Mesendoderm (in vitro differentiated cells): ENCODE measurements at regions not wholly inside any gene's neighbourhood (a gene's known extent, or its start where the extent isn't known, plus 50 kb on each side); places are given as distances from the start of the nearest gene placed in this dataset.
"Not testable (repeated sequence)": the region's sequence is repeated elsewhere in the genome, so short reads cannot be mapped to it uniquely, and the experiment has no call there.

Experiments used
- DNase-seq: peaks from one replicate; pipeline ENCODE4 v3.0.0; 2013
- H2AK5ac ChIP-seq: 2 replicates; pipeline ENCODE4 v1.6.1; 2013; ENCODE audit warnings: low read length, inconsistent platforms
- H2BK120ac ChIP-seq: 2 replicates; pipeline ENCODE4 v1.6.1; 2013; ENCODE audit warnings: low read depth, mild to moderate bottlenecking, low read length, moderate library complexity, mixed read lengths
- H2BK15ac ChIP-seq: replicated peaks from 2 replicates; pipeline ENCODE4 v1.6.1; 2013; ENCODE audit warnings: low read depth, mild to moderate bottlenecking, moderate library complexity
- H2BK5ac ChIP-seq: 2 replicates; pipeline ENCODE4 v1.6.1; 2013; ENCODE audit warnings: low read length, inconsistent platforms
- H3K18ac ChIP-seq: 2 replicates; pipeline ENCODE4 v1.6.1; 2013; ENCODE audit warnings: mild to moderate bottlenecking, low read length, mixed read lengths
- H3K23ac ChIP-seq: one replicate; pipeline ENCODE4 v1.6.1; 2013; ENCODE audit warnings: low read length
- H3K27ac ChIP-seq: 2 replicates; pipeline ENCODE4 v1.5.1; 2013; ENCODE audit warnings: low read depth, mild to moderate bottlenecking, inconsistent platforms, low read length, moderate library complexity
- H3K27me3 ChIP-seq: 2 replicates; pipeline ENCODE4 v1.6.1; 2013; ENCODE audit warnings: low read length, control low read depth, mild to moderate bottlenecking, inconsistent platforms; ENCODE audit not compliant: insufficient read depth, poor library complexity
- H3K36me3 ChIP-seq: 2 replicates; pipeline ENCODE4 v1.6.1; 2013; ENCODE audit warnings: low read length, inconsistent platforms; ENCODE audit not compliant: control insufficient read depth, insufficient read depth
- H3K4ac ChIP-seq: one replicate; pipeline ENCODE4 v1.6.1; 2013; ENCODE audit warnings: low read depth, mild to moderate bottlenecking, low read length, moderate library complexity
- H3K4me1 ChIP-seq: 2 replicates; pipeline ENCODE4 v1.6.1; 2013; ENCODE audit warnings: low read depth, low read length, inconsistent platforms; ENCODE audit not compliant: control insufficient read depth
- H3K4me2 ChIP-seq: 2 replicates; pipeline ENCODE4 v1.6.1; 2013; ENCODE audit warnings: low read length
- H3K4me3 ChIP-seq: 2 replicates; pipeline ENCODE4 v1.5.1; 2013; ENCODE audit warnings: mild to moderate bottlenecking, low read length
- H3K56ac ChIP-seq: one replicate; pipeline ENCODE4 v1.6.1; 2013; ENCODE audit warnings: low read length
- H3K79me1 ChIP-seq: 2 replicates; pipeline ENCODE4 v1.6.1; 2013; ENCODE audit warnings: low read length, inconsistent platforms
- H3K79me2 ChIP-seq: 2 replicates; pipeline ENCODE4 v1.6.1; 2013; ENCODE audit warnings: mild to moderate bottlenecking, low read length; ENCODE audit not compliant: control insufficient read depth, insufficient read depth
- H3K9ac ChIP-seq: 2 replicates; pipeline ENCODE4 v1.6.1; 2013; ENCODE audit warnings: low read length, inconsistent platforms
- H4K5ac ChIP-seq: one replicate; pipeline ENCODE4 v1.6.1; 2013; ENCODE audit warnings: low read length
- H4K8ac ChIP-seq: one replicate; pipeline ENCODE4 v1.6.1; 2013; ENCODE audit warnings: low read depth, mild to moderate bottlenecking, control low read depth, low read length, moderate library complexity
- WGBS: extraction: QIAGEN DNeasy Blood & Tissue Kit; methylation state at CpG from one replicate; pipeline ENCODE4 v1.1.7; 2013; ENCODE audit warnings: low lambda C conversion rate, missing lambda C conversion rate; ENCODE audit not compliant: insufficient coverage; ENCODE audit errors: extremely low coverage; 5-methylcytosine and 5-hydroxymethylcytosine counted together

DNA sequence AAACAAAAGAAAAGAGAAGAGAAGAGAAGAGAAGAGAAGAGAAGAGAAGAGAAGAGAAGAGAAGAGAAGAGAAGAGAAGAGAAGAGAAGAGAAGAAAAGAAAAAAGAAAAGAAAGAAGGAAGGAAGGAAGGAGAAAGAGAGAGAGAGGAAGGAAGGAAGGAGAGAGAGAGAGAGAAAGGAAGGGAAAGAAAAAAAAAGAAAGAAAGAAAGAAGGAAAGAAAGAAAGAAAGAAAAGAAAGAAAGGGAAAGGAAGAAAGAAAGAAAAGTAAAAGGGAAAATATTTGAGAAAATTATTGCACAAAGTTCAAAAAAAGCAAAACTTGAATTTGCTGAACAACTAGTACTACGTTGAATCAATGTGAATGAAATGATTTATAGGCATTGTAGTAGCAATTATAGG is 237.7 kb downstream of the RND3 start:
- WGBS = no CpG with 5 or more reads among the region's 1 CpG

GRCh38 chr2:150247481-150247880 is 240.0 kb downstream of the RND3 start:
- Histone ChIP-seq H2AK5ac (no peak overlapping the region), H3K4me2 (no peak overlapping the region), H3K4me1 (no peaks in the 10 kb centered on the region), H4K8ac (no peak overlapping the region), H2BK5ac (no peak overlapping the region), H4K5ac (no peak overlapping the region), H3K27me3 (no peaks in the 10 kb centered on the region), H3K27ac (no peak overlapping the region), H3K79me1 (no peaks in the 10 kb centered on the region), H3K56ac (no peak overlapping the region), H2BK120ac (no peak overlapping the region), H3K4ac (no peak overlapping the region), H3K9ac (no peak overlapping the region), H3K4me3 (no peak overlapping the region), H3K23ac (no peak overlapping the region), H3K18ac (no peak overlapping the region), H2BK15ac (no peak overlapping the region), H3K79me2 (no peaks in the 10 kb centered on the region), H3K36me3 (no peaks in the 10 kb centered on the region)
- WGBS = no CpG with 5 or more reads among the region's 1 CpG
- no peak for DNase-seq

More for the DNA sequence above, 237.7 kb downstream of the RND3 start:
- DNase-seq, H2BK120ac ChIP-seq, H3K4ac ChIP-seq, H2AK5ac ChIP-seq, H2BK5ac ChIP-seq, H3K23ac ChIP-seq, H3K79me2 ChIP-seq, H3K4me2 ChIP-seq, H3K36me3 ChIP-seq, H2BK15ac ChIP-seq, H3K18ac ChIP-seq, H3K27ac ChIP-seq, H3K4me1 ChIP-seq, H3K9ac ChIP-seq, H3K56ac ChIP-seq, H4K5ac ChIP-seq, H3K27me3 ChIP-seq, H3K79me1 ChIP-seq, H3K4me3 ChIP-seq, H4K8ac ChIP-seq: not testable (repeated sequence)

DNA sequence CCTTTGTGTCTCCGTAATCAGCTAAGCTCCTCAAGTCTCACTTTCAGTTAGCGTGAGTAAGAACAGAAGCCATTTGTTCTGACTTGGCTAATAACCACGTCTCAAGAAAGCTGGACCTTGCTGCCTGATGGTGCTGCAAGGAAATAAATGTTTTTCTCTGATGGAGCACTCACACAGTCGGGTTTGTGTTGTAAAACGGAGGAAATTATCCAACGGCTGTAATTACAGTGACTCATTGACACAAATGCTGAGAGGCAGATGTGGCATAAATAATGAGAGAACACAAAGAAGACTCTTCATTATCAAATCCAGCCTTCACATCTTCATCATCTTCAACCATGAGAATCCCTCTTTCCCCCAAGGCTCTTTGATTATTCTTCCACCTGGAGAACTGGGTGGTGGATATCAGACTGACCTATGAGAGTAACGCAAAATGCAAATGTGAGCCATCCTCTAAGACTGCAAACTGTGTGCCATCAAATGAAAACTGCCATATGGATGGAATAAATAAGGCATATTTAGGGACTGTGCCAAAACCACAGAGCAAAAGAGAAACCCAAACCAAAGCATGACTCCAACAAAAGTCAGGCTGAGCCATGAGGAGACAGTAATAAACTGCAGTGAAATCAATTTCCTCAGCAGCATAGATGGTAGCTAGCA is 252.6 kb downstream of the RND3 start:
- Histone ChIP-seq H3K18ac (no peak overlapping the region), H3K4me2 (no peak overlapping the region), H3K27ac (no peak overlapping the region), H3K79me1 (no peaks in the 10 kb centered on the region), H4K5ac (no peak overlapping the region), H2BK5ac (no peak overlapping the region), H3K79me2 (no peaks in the 10 kb centered on the region), H2AK5ac (no peak overlapping the region), H3K4ac (no peak overlapping the region), H2BK120ac (no peak overlapping the region), H3K4me3 (no peak overlapping the region), H3K27me3 (no peaks in the 10 kb centered on the region), H3K23ac (no peak overlapping the region), H3K36me3 (no peaks in the 10 kb centered on the region), H2BK15ac (no peak overlapping the region), H4K8ac (no peak overlapping the region), H3K56ac (no peak overlapping the region), H3K9ac (no peak overlapping the region), H3K4me1 (no peaks in the 10 kb centered on the region)
- DNase-seq = no peak
- WGBS = no CpG with 5 or more reads among the region's 7 CpGs

DNA sequence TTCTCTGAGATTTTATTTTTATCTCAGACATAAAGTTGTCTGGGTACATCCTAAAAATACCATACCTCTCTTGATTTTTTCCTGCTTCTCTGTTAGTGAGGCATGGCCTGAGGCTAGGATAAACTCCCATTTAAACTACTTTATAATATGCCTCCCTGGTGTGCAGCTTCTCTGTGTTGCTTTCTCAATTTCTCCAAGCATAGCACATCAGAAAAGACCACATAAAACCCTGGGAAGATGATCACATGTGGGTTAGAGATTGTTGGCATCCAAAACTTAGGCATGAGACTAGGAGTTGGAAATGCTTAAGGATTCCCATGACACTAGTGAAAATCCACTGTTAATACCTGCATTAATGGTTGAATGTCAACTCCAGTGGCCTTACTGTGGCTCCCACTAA is 254.6 kb downstream of the RND3 start:
- no peak overlapping the region for H3K4me3 ChIP-seq
- no peak overlapping the region for H4K8ac ChIP-seq
- H3K27ac ChIP-seq = no peak overlapping the region
- no peak overlapping the region for H3K4me2 ChIP-seq
- no peaks in the 10 kb centered on the region for H3K27me3 ChIP-seq
- H2BK5ac ChIP-seq = no peak overlapping the region
- H3K4me1 ChIP-seq = no peaks in the 10 kb centered on the region
- DNase-seq = no peak
- H2AK5ac ChIP-seq = no peak overlapping the region
- H3K4ac ChIP-seq = no peak overlapping the region
- no peak overlapping the region for H4K5ac ChIP-seq
- no peaks in the 10 kb centered on the region for H3K79me2 ChIP-seq
- no peaks in the 10 kb centered on the region for H3K36me3 ChIP-seq
- no peak overlapping the region for H2BK15ac ChIP-seq
- H2BK120ac ChIP-seq = no peak overlapping the region
- H3K18ac ChIP-seq = no peak overlapping the region
- no peak overlapping the region for H3K23ac ChIP-seq
- H3K56ac ChIP-seq = no peak overlapping the region
- H3K9ac ChIP-seq = no peak overlapping the region
- H3K79me1 ChIP-seq = no peaks in the 10 kb centered on the region

DNA sequence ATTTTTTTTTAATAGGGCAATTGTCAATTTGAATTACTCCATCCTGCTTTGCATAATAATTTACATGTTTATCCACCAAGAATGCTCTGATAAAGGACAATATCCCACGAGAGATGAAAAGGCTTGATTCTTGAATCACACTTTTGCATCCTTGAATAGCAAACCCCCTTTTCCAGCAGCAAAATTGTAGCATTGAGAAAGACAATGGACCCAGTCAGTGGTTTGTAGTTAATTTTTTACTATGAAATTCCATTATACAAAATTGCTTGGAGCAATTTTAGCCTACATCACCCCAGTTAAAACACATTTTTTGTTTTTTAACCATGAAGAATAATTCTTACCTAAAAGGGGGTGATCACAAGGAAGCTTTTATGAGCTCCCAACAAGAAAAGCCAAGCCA is 255.1 kb downstream of the RND3 start:
- Histone ChIP-seq H3K27me3 (no peaks in the 10 kb centered on the region), H2BK120ac (no peak overlapping the region), H2BK15ac (no peak overlapping the region), H3K4me1 (no peaks in the 10 kb centered on the region), H3K79me2 (no peaks in the 10 kb centered on the region), H3K36me3 (no peaks in the 10 kb centered on the region), H3K9ac (no peak overlapping the region), H3K79me1 (no peaks in the 10 kb centered on the region), H3K4me2 (no peak overlapping the region), H4K8ac (no peak overlapping the region), H3K27ac (no peak overlapping the region), H2BK5ac (no peak overlapping the region), H3K4ac (no peak overlapping the region), H3K18ac (no peak overlapping the region), H3K56ac (no peak overlapping the region), H4K5ac (no peak overlapping the region), H2AK5ac (no peak overlapping the region), H3K23ac (no peak overlapping the region), H3K4me3 (no peak overlapping the region)
- no CpG with 5 or more reads among the region's 1 CpG for WGBS
- DNase-seq = no peak

DNA sequence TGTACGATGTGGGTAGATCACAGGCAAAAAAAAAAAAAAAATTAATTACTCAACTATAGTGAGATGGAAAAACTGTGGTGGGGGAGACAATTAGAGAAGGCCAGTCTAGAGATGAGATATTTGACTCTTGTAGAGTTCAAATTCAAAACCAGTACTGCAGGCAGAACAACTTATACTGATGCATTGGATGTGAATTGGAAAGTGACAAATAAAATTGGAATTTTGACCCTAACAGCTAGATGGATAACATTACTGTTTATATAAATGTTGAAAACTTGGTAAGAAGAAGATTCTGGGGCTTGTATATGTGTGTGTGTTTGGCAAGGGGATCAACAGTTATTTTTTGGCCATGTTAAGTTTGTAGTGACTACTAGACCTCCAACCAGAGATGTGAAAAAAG is 256.9 kb downstream of the RND3 start:
- H3K36me3 ChIP-seq = no peaks in the 10 kb centered on the region
- WGBS = no CpG with 5 or more reads among the region's 1 CpG
- no peak overlapping the region for H4K5ac ChIP-seq
- no peak for DNase-seq
- H2BK120ac ChIP-seq = no peak overlapping the region
- H3K79me1 ChIP-seq = no peaks in the 10 kb centered on the region
- no peak overlapping the region for H2BK15ac ChIP-seq
- H3K56ac ChIP-seq = no peak overlapping the region
- no peaks in the 10 kb centered on the region for H3K4me1 ChIP-seq
- no peak overlapping the region for H3K4me2 ChIP-seq
- no peak overlapping the region for H3K27ac ChIP-seq
- no peak overlapping the region for H3K9ac ChIP-seq
- H3K79me2 ChIP-seq = no peaks in the 10 kb centered on the region
- no peaks in the 10 kb centered on the region for H3K27me3 ChIP-seq
- H3K4me3 ChIP-seq = no peak overlapping the region
- no peak overlapping the region for H4K8ac ChIP-seq
- no peak overlapping the region for H3K23ac ChIP-seq
- no peak overlapping the region for H2BK5ac ChIP-seq
- no peak overlapping the region for H3K18ac ChIP-seq
- no peak overlapping the region for H2AK5ac ChIP-seq
- no peak overlapping the region for H3K4ac ChIP-seq
